ENCODE measurements at regions not wholly inside any gene's neighbourhood (a gene's known extent, or its start where the extent isn't known, plus 50 kb on each side); places are given as distances from the start of the nearest gene placed in this dataset.

- Histone ChIP-seq H3F3A (ENCODE audit: low read length, unreplicated experiment) (no peaks in the 10 kb centered on the region), H3K27ac (ENCODE audit: low read length) (no peak overlapping the region), H3K9me2 (replicated peaks; ENCODE audit: low read length) (no peaks in the 10 kb centered on the region), H3K9ac (ENCODE audit: low read length) (no peak overlapping the region), H3K4me1 (ENCODE audit: insufficient read depth, low read length) (no peaks in the 10 kb centered on the region), H3K4me3 (ENCODE audit: low read length) (no peak overlapping the region), H3K79me2 (ENCODE audit: low read length) (no peaks in the 10 kb centered on the region), H3K9me3 (ENCODE audit: low read length) (no peaks in the 10 kb centered on the region), H3K36me3 (ENCODE audit: low read depth, low read length) (no peaks in the 10 kb centered on the region), H3K4me2 (ENCODE audit: low read length) (no peak overlapping the region), H2AFZ (ENCODE audit: low read length) (no peak overlapping the region), H3K27me3 (ENCODE audit: low read length) (peaks cover 6% of the 10 kb centered on the region; the same call in 1 of the 2 replicates), H4K20me1 (ENCODE audit: low read length) (no peaks in the 10 kb centered on the region)
- no peak for ATAC-seq
- BruUV-seq (replicated peaks) = no TSS peak
- CTCF ChIA-PET = no interaction called here
- intact Hi-C loops (cut with micrococcal nuclease) = no loop called here
- no peak for TF ChIP-seq EZH2 (IDR thresholded peaks at IDR 0.05; ENCODE audit: low read length, unreplicated experiment)
- no peak for TF ChIP-seq EZH2phosphoT487 (IDR thresholded peaks at IDR 0.05; ENCODE audit: borderline replicate concordance, low read length)
- TF ChIP-seq, protein P1, sequence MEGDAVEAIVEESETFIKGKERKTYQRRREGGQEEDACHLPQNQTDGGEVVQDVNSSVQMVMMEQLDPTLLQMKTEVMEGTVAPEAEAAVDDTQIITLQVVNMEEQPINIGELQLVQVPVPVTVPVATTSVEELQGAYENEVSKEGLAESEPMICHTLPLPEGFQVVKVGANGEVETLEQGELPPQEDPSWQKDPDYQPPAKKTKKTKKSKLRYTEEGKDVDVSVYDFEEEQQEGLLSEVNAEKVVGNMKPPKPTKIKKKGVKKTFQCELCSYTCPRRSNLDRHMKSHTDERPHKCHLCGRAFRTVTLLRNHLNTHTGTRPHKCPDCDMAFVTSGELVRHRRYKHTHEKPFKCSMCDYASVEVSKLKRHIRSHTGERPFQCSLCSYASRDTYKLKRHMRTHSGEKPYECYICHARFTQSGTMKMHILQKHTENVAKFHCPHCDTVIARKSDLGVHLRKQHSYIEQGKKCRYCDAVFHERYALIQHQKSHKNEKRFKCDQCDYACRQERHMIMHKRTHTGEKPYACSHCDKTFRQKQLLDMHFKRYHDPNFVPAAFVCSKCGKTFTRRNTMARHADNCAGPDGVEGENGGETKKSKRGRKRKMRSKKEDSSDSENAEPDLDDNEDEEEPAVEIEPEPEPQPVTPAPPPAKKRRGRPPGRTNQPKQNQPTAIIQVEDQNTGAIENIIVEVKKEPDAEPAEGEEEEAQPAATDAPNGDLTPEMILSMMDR (conservative IDR thresholded peaks at IDR 0.05; ENCODE audit: low read depth, low read length) = no peak
- POLR2A ChIA-PET (ENCODE audit: unreplicated experiment) = no interaction called here
- DNase-seq = no peak
Measured at GRCh38 chr22:48485149-48486133, 1342.2 kb downstream of the BRD1 start.

GRCh38 chr22:48483764-48484528 is 1343.7 kb downstream of the BRD1 start:
- H3K27ac ChIP-seq (ENCODE audit: low read length) = no peak overlapping the region
- TF ChIP-seq, protein P1 (conservative IDR thresholded peaks at IDR 0.05; ENCODE audit: low read depth, low read length) = no peak
- TF ChIP-seq EZH2 (IDR thresholded peaks at IDR 0.05; ENCODE audit: low read length, unreplicated experiment) (no peak), EZH2phosphoT487 (IDR thresholded peaks at IDR 0.05; ENCODE audit: borderline replicate concordance, low read length) (no peak)
- H3K4me3 ChIP-seq (ENCODE audit: low read length) = no peak overlapping the region
- ChIA-PET CTCF (no interaction called here), POLR2A (ENCODE audit: unreplicated experiment) (no interaction called here)
- no peaks in the 10 kb centered on the region for H3K36me3 ChIP-seq (ENCODE audit: low read depth, low read length)
- ATAC-seq (no peak), DNase-seq (no peak)
- no peaks in the 10 kb centered on the region for H3K27me3 ChIP-seq (ENCODE audit: low read length)
- no peak overlapping the region for H2AFZ ChIP-seq (ENCODE audit: low read length)
- intact Hi-C loops (cut with micrococcal nuclease) = no loop called here
- H3K4me1 ChIP-seq (ENCODE audit: insufficient read depth, low read length) = no peaks in the 10 kb centered on the region
- no peaks in the 10 kb centered on the region for H4K20me1 ChIP-seq (ENCODE audit: low read length)
- no TSS peak for BruUV-seq (replicated peaks)
- H3F3A ChIP-seq (ENCODE audit: low read length, unreplicated experiment) = no peaks in the 10 kb centered on the region
- H3K4me2 ChIP-seq (ENCODE audit: low read length) = no peak overlapping the region
- H3K9ac ChIP-seq (ENCODE audit: low read length) = no peak overlapping the region
- no peaks in the 10 kb centered on the region for H3K9me3 ChIP-seq (ENCODE audit: low read length)
- H3K9me2 ChIP-seq (replicated peaks; ENCODE audit: low read length) = no peaks in the 10 kb centered on the region
- no peaks in the 10 kb centered on the region for H3K79me2 ChIP-seq (ENCODE audit: low read length)

Data from PC-3 (cell line).